SK-N-SH treated with all-trans-retinoic acid at 6 μM for 48 hours (cell line): ENCODE measurements at regions not wholly inside any gene's neighbourhood (a gene's known extent, or its start where the extent isn't known, plus 50 kb on each side); places are given as distances from the start of the nearest gene placed in this dataset.

Experiments used
- ATAC-seq: fragments of 200-7000 bp; cut with Tn5 transposase; 3 replicates; pipeline ENCODE4 v1.9.1; 2020; ENCODE audit warnings: mild to moderate bottlenecking, moderate library complexity
- ARNTL ChIP-seq: fragments of 450-650 bp; formaldehyde crosslinking; IDR thresholded peaks from 2 replicates; pipeline ENCODE4 v1.5.0; 2020; ENCODE audit warnings: low read depth, mild to moderate bottlenecking, moderate library complexity, borderline replicate concordance
- BACH2 ChIP-seq: fragments of 250-450 bp; sonication (Bioruptor Pico); IDR thresholded peaks from 2 replicates; pipeline ENCODE4 v1.9.0; 2021; ENCODE audit warnings: mild to moderate bottlenecking, borderline replicate concordance
- CSDC2 ChIP-seq: fragments of 250-450 bp; sonication (Bioruptor Pico); IDR thresholded peaks from 2 replicates; pipeline ENCODE4 v1.5.0; 2020; ENCODE audit warnings: mild to moderate bottlenecking, moderate library complexity
- CSRNP3 ChIP-seq: fragments of 250-450 bp; sonication (Bioruptor Pico); IDR thresholded peaks from 2 replicates; pipeline ENCODE4 v1.5.1; 2021; ENCODE audit warnings: mild to moderate bottlenecking, moderate library complexity
- ESRRG ChIP-seq: fragments of 250-450 bp; sonication (Bioruptor Pico); IDR thresholded peaks from 2 replicates; pipeline ENCODE4 v1.6.1; 2021; ENCODE audit warnings: mild to moderate bottlenecking
- GLIS3 ChIP-seq: fragments of 250-450 bp; sonication (Bioruptor Pico); IDR thresholded peaks from 2 replicates; pipeline ENCODE4 v1.5.0; 2020; ENCODE audit warnings: mild to moderate bottlenecking, moderate library complexity
- ISL1 ChIP-seq: fragments of 250-450 bp; sonication (Bioruptor Pico); IDR thresholded peaks from 2 replicates; pipeline ENCODE4 v2.1.2; 2022; ENCODE audit warnings: mild to moderate bottlenecking, moderate library complexity
- RARB ChIP-seq: fragments of 250-450 bp; sonication (Bioruptor Pico); IDR thresholded peaks from 2 replicates; pipeline ENCODE4 v1.8.0; 2021; ENCODE audit warnings: mild to moderate bottlenecking, moderate library complexity
- SNAI2 ChIP-seq: fragments of 250-450 bp; sonication (Bioruptor Pico); IDR thresholded peaks from 2 replicates; pipeline ENCODE4 v1.5.0; 2020; ENCODE audit warnings: mild to moderate bottlenecking, moderate library complexity
- TOX ChIP-seq: fragments of 250-450 bp; sonication (Bioruptor Pico); IDR thresholded peaks from 2 replicates; pipeline ENCODE4 v1.8.0; 2021; ENCODE audit warnings: mild to moderate bottlenecking, moderate library complexity, borderline replicate concordance
- TSHZ2 ChIP-seq: fragments of 250-450 bp; sonication (Bioruptor Pico); IDR thresholded peaks from 2 replicates; pipeline ENCODE4 v1.5.0; 2020; ENCODE audit warnings: mild to moderate bottlenecking, moderate library complexity
- ZC3H10 ChIP-seq: fragments of 250-450 bp; sonication (Bioruptor Pico); IDR thresholded peaks from 2 replicates; pipeline ENCODE4 v1.5.1; 2021; ENCODE audit warnings: mild to moderate bottlenecking, moderate library complexity
- ZFP3 ChIP-seq: fragments of 250-450 bp; sonication (Bioruptor Pico); IDR thresholded peaks from 2 replicates; pipeline ENCODE4 v1.5.0; 2020; ENCODE audit warnings: mild to moderate bottlenecking, moderate library complexity
- ZFP30 ChIP-seq: fragments of 450-650 bp; formaldehyde crosslinking; IDR thresholded peaks from 2 replicates; pipeline ENCODE4 v1.5.0; 2022; ENCODE audit warnings: mild to moderate bottlenecking, moderate library complexity
- ZNF565 ChIP-seq: fragments of 450-650 bp; formaldehyde crosslinking; conservative IDR thresholded peaks from 2 replicates; pipeline ENCODE4 v1.5.0; 2020; ENCODE audit warnings: low read depth, mild to moderate bottlenecking, moderate library complexity
- ZNF70 ChIP-seq: fragments of 450-650 bp; formaldehyde crosslinking; IDR thresholded peaks from 2 replicates; pipeline ENCODE4 v1.5.0; 2020; ENCODE audit warnings: mild to moderate bottlenecking, moderate library complexity
- ZNF8 ChIP-seq: fragments of 450-650 bp; formaldehyde crosslinking; IDR thresholded peaks from 2 replicates; pipeline ENCODE4 v1.5.0; 2020; ENCODE audit warnings: mild to moderate bottlenecking, moderate library complexity
- TF ChIP-seq, protein P1 (sequence below): fragments of 250-450 bp; sonication (Bioruptor Pico); IDR thresholded peaks from 2 replicates; pipeline ENCODE4 v1.8.0; 2021; ENCODE audit warnings: low read depth, mild to moderate bottlenecking, moderate library complexity, borderline replicate concordance
- TF ChIP-seq, protein P2 (sequence below): fragments of 250-450 bp; sonication (Bioruptor Pico); IDR thresholded peaks from 2 replicates; pipeline ENCODE4 v1.8.0; 2020; ENCODE audit warnings: mild to moderate bottlenecking, moderate library complexity, borderline replicate concordance
- TF ChIP-seq, protein P3 (sequence below): fragments of 250-450 bp; sonication (Bioruptor Pico); IDR thresholded peaks from 2 replicates; pipeline ENCODE4 v1.5.1; 2020; ENCODE audit warnings: low read depth, mild to moderate bottlenecking, moderate library complexity

DNA sequence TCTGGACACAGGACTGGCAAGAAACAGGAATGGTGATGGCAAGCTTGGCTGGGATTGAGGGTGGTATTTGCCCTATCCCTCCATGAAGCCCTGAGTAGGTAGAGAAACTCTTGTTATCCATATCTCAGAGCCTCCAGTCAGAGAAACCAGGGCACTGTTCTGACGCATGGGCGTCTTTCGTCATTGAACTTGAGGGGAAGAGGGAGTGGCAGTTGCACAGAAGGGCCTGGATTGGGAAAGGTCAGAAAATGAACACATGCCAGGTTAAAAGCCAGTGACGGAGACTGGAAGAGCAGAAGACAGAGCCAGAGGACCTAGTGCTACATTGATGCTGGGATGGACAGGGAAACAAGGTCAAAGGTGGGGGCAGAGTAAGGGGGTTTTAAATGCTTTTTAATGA, 516.7 kb downstream of the PLPP3 start:
- TF ChIP-seq ZFP30 (CRISPR knock-in tag) = no peak
- ATAC-seq = no peak

DNA sequence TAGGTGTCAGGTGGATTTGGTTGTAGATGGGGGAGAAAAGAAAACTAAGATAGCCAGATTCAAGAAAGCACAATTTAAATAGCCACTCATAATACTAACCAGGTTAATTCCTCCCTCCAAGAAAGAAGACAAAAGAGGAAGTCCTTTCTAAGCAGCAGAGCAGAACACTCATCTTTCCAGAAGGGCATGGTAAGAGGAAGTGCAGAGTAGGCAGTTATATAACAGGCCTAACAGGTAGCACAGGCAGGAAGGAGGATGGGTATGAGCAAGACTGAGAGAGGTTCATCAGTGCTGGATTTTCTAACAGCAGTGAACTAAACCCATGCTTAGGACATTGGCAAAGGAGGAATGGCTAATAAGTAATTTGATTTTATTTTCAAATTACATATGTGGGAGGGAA, 517.5 kb downstream of the PLPP3 start:
- no peak for ATAC-seq
- TF ChIP-seq ZNF565 (no peak), BACH2 (CRISPR knock-in tag) (no peak), ZNF70 (CRISPR knock-in tag) (no peak), TOX (CRISPR knock-in tag) (no peak), CSDC2 (CRISPR knock-in tag) (no peak), RARB (CRISPR knock-in tag) (no peak), CSRNP3 (CRISPR knock-in tag) (no peak), ARNTL (no peak)
- TF ChIP-seq, protein P1, sequence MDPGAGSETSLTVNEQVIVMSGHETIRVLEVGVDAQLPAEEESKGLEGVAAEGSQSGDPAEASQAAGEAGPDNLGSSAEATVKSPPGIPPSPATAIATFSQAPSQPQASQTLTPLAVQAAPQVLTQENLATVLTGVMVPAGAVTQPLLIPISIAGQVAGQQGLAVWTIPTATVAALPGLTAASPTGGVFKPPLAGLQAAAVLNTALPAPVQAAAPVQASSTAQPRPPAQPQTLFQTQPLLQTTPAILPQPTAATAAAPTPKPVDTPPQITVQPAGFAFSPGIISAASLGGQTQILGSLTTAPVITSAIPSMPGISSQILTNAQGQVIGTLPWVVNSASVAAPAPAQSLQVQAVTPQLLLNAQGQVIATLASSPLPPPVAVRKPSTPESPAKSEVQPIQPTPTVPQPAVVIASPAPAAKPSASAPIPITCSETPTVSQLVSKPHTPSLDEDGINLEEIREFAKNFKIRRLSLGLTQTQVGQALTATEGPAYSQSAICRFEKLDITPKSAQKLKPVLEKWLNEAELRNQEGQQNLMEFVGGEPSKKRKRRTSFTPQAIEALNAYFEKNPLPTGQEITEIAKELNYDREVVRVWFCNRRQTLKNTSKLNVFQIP (CRISPR knock-in tag) = no peak
- TF ChIP-seq, protein P2, sequence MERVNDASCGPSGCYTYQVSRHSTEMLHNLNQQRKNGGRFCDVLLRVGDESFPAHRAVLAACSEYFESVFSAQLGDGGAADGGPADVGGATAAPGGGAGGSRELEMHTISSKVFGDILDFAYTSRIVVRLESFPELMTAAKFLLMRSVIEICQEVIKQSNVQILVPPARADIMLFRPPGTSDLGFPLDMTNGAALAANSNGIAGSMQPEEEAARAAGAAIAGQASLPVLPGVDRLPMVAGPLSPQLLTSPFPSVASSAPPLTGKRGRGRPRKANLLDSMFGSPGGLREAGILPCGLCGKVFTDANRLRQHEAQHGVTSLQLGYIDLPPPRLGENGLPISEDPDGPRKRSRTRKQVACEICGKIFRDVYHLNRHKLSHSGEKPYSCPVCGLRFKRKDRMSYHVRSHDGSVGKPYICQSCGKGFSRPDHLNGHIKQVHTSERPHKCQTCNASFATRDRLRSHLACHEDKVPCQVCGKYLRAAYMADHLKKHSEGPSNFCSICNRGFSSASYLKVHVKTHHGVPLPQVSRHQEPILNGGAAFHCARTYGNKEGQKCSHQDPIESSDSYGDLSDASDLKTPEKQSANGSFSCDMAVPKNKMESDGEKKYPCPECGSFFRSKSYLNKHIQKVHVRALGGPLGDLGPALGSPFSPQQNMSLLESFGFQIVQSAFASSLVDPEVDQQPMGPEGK (CRISPR knock-in tag) = no peak

DNA sequence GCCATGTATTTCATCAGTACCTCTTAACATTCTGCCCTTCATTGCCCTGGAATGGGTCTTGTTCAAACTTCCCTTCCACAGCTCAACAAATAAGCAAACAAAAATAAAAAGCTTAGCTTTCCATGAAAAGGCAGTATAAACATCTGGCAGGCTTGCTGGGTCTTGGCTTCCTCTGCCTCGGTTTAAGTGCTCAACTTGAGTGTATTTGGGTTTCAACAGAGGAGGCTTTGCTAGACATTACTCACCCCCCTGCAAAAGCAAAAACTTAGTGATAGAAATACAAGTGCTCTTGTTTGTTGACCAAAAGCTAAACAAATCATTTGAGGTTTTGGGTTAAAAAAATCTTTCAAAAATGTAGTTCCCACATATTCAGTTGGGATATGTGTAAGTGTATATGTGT, 518.5 kb downstream of the PLPP3 start:
- ATAC-seq = no peak
- TF ChIP-seq ZC3H10 (CRISPR knock-in tag) (no peak), ISL1 (CRISPR knock-in tag) (no peak)

GRCh38 chr1:56057466-56058405, 521.6 kb downstream of the PLPP3 start:
- ATAC-seq = no peak
- TF ChIP-seq ESRRG (CRISPR knock-in tag) (no peak), SNAI2 (no peak), ZC3H10 (CRISPR knock-in tag) (no peak), ZNF70 (CRISPR knock-in tag) (no peak), ZNF8 (CRISPR knock-in tag) (no peak), RARB (CRISPR knock-in tag) (no peak), TSHZ2 (CRISPR knock-in tag) (no peak), ARNTL (no peak), TOX (CRISPR knock-in tag) (no peak), CSDC2 (CRISPR knock-in tag) (no peak), ZFP3 (CRISPR knock-in tag) (no peak), CSRNP3 (CRISPR knock-in tag) (no peak), GLIS3 (CRISPR knock-in tag) (no peak)
- TF ChIP-seq, protein P2 (CRISPR knock-in tag) = no peak
- TF ChIP-seq, protein P3, sequence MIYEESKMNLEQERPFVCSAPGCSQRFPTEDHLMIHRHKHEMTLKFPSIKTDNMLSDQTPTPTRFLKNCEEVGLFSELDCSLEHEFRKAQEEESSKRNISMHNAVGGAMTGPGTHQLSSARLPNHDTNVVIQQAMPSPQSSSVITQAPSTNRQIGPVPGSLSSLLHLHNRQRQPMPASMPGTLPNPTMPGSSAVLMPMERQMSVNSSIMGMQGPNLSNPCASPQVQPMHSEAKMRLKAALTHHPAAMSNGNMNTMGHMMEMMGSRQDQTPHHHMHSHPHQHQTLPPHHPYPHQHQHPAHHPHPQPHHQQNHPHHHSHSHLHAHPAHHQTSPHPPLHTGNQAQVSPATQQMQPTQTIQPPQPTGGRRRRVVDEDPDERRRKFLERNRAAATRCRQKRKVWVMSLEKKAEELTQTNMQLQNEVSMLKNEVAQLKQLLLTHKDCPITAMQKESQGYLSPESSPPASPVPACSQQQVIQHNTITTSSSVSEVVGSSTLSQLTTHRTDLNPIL (CRISPR knock-in tag) = no peak
